IMR-90 (cell line): ENCODE measurements at regions not wholly inside any gene's neighbourhood (a gene's known extent, or its start where the extent isn't known, plus 50 kb on each side); places are given as distances from the start of the nearest gene placed in this dataset.

ENCODE experiments used
- ATAC-seq: fragments of 200-7000 bp; cut with Tn5 transposase; 2 replicates; pipeline ENCODE4 v1.9.1; 2020; ENCODE audit warnings: low read depth, mild to moderate bottlenecking, moderate library complexity
- BruUV-seq: library from RNA; stranded (reverse); fragments of 400-500 nt; replicated peaks from 2 replicates; lab custom pipeline; 2021; lab: Mats Ljungman, UMichigan
- CTCF ChIA-PET: fragments of 300-600 bp; formaldehyde crosslinking; extraction: SDS; loops from one replicate; lab custom pipeline; 2021; ENCODE audit warnings: antibody characterized with exemption; lab: Yijun Ruan, JAX
- POLR2A ChIA-PET: fragments of 300-600 bp; sonication (Branson Sonifier 250); formaldehyde crosslinking; loops from one replicate; lab custom pipeline; 2022; ENCODE audit warnings: antibody characterized with exemption; ENCODE audit not compliant: unreplicated experiment; lab: Charles Lee
- DNase-seq: peaks from one replicate; pipeline ENCODE4 v3.0.0; 2013
- H2AFZ ChIP-seq: replicated peaks from 2 replicates; pipeline ENCODE3; 2013; ENCODE audit warnings: low read length, mild to moderate bottlenecking; ENCODE audit not compliant: poor library complexity
- H2AK5ac ChIP-seq: 2 replicates; pipeline ENCODE4 v1.6.1; 2013; ENCODE audit warnings: low read depth, low read length, inconsistent platforms
- H2AK9ac ChIP-seq: replicated peaks from 2 replicates; pipeline ENCODE3; 2013; ENCODE audit warnings: mild to moderate bottlenecking, low read depth, low read length, moderate library complexity; ENCODE audit not compliant: poor library complexity
- H2BK120ac ChIP-seq: 2 replicates; pipeline ENCODE4 v1.6.1; 2013; ENCODE audit warnings: low read depth, low read length, inconsistent platforms
- H2BK15ac ChIP-seq: 3 replicates; pipeline ENCODE4 v1.6.1; 2013; ENCODE audit warnings: low read depth, low read length, inconsistent platforms
- H2BK20ac ChIP-seq: 2 replicates; pipeline ENCODE4 v1.6.1; 2013; ENCODE audit warnings: low read depth, mild to moderate bottlenecking, inconsistent platforms, low read length, moderate library complexity
- H2BK5ac ChIP-seq: 2 replicates; pipeline ENCODE4 v1.6.1; 2013; ENCODE audit warnings: mild to moderate bottlenecking, low read depth, low read length, inconsistent platforms; ENCODE audit not compliant: poor library complexity, severe bottlenecking
- H3K14ac ChIP-seq: replicated peaks from 2 replicates; pipeline ENCODE4 v1.6.1; 2013; ENCODE audit warnings: low read depth, low read length, inconsistent platforms
- H3K18ac ChIP-seq: 2 replicates; pipeline ENCODE4 v1.6.1; 2013; ENCODE audit warnings: low read depth, low read length, control low read depth
- H3K23ac ChIP-seq: 2 replicates; pipeline ENCODE4 v1.6.1; 2013; ENCODE audit warnings: low read depth, low read length, inconsistent platforms
- H3K27ac ChIP-seq: 2 replicates; pipeline ENCODE4 v1.5.1; 2013; ENCODE audit warnings: mild to moderate bottlenecking, control low read depth, low read length; ENCODE audit not compliant: insufficient read depth
- H3K27me3 ChIP-seq: 2 replicates; pipeline ENCODE4 v1.6.1; 2013; ENCODE audit warnings: low read length; ENCODE audit not compliant: control insufficient read depth, insufficient read depth
- H3K36me3 ChIP-seq: 2 replicates; pipeline ENCODE4 v1.6.1; 2013; ENCODE audit warnings: low read length, mixed read lengths; ENCODE audit not compliant: control insufficient read depth, insufficient read depth
- H3K4ac ChIP-seq: 2 replicates; pipeline ENCODE4 v1.6.1; 2013; ENCODE audit warnings: low read depth, low read length, inconsistent platforms
- H3K4me1 ChIP-seq: 2 replicates; pipeline ENCODE4 v1.6.1; 2013; ENCODE audit warnings: low read length, mixed read lengths; ENCODE audit not compliant: control insufficient read depth, insufficient read depth
- H3K4me2 ChIP-seq: 2 replicates; pipeline ENCODE4 v1.6.1; 2013; ENCODE audit warnings: low read depth, mild to moderate bottlenecking, control low read depth, low read length, moderate library complexity
- H3K4me3 ChIP-seq: 2 replicates; pipeline ENCODE4 v1.5.1; 2013; ENCODE audit warnings: low read depth, mild to moderate bottlenecking, control low read depth, low read length, moderate library complexity; ENCODE audit not compliant: insufficient read depth
- H3K56ac ChIP-seq: 2 replicates; pipeline ENCODE4 v1.6.1; 2013; ENCODE audit warnings: low read length, inconsistent platforms; ENCODE audit not compliant: insufficient read depth; ENCODE audit errors: extremely low read depth
- H3K79me1 ChIP-seq, 2 experiments: 2 replicates each; pipeline ENCODE4 v1.6.1; 2013; ENCODE audit warnings: low read length in 2 of 2, inconsistent platforms in 1 of 2, low read depth in 1 of 2
- H3K9ac ChIP-seq: 2 replicates; pipeline ENCODE4 v1.6.1; 2013; ENCODE audit warnings: low read depth, low read length, control low read depth
- H3K9me1 ChIP-seq: 2 replicates; pipeline ENCODE4 v1.6.1; 2013; ENCODE audit warnings: low read length, inconsistent platforms; ENCODE audit not compliant: insufficient read depth
- H3K9me3 ChIP-seq: 2 replicates; pipeline ENCODE4 v1.6.1; 2013; ENCODE audit warnings: low read length; ENCODE audit not compliant: control insufficient read depth, insufficient read depth
- H4K20me1 ChIP-seq: 2 replicates; pipeline ENCODE4 v1.6.1; 2013; ENCODE audit warnings: low read length, inconsistent platforms; ENCODE audit not compliant: insufficient read depth
- H4K5ac ChIP-seq: 2 replicates; pipeline ENCODE4 v1.6.1; 2013; ENCODE audit warnings: mild to moderate bottlenecking, low read depth, low read length, control low read depth
- H4K8ac ChIP-seq, 2 experiments: 2 replicates each; pipeline ENCODE4 v1.6.1; 2013; ENCODE audit warnings: low read depth in 2 of 2, low read length in 2 of 2, control low read depth in 1 of 2, inconsistent platforms in 1 of 2
- H4K91ac ChIP-seq: 2 replicates; pipeline ENCODE4 v1.6.1; 2013; ENCODE audit warnings: low read depth, low read length, inconsistent platforms; ENCODE audit not compliant: insufficient read depth
- BHLHE40 ChIP-seq: fragments of 150-350 bp; IDR thresholded peaks from 2 replicates; pipeline ENCODE4 v1.6.1; 2016; ENCODE audit warnings: mild to moderate bottlenecking, low read depth, low read length
- CEBPB ChIP-seq: IDR thresholded peaks from 2 replicates; pipeline ENCODE4 v1.6.1; 2012; ENCODE audit warnings: low read depth, low read length, improper control_type of control experiment
- CHD1 ChIP-seq: IDR thresholded peaks from 2 replicates; pipeline ENCODE4 v1.6.1; 2012; ENCODE audit warnings: low read depth, low read length, improper control_type of control experiment
- CTCF ChIP-seq: conservative IDR thresholded peaks from 2 replicates; pipeline ENCODE4 v1.5.1; 2012; ENCODE audit warnings: mild to moderate bottlenecking, low read depth, low read length, improper control_type of control experiment
- MAFK ChIP-seq: IDR thresholded peaks from 2 replicates; pipeline ENCODE4 v1.6.1; 2012; ENCODE audit warnings: low read depth, low read length, improper control_type of control experiment
- MXI1 ChIP-seq: IDR thresholded peaks from 2 replicates; pipeline ENCODE4 v1.6.1; 2012; ENCODE audit warnings: low read depth, mild to moderate bottlenecking, low read length, moderate library complexity, borderline replicate concordance
- NFE2L2 ChIP-seq: fragments of 150-350 bp; IDR thresholded peaks from 2 replicates; pipeline ENCODE4 v1.6.1; 2016; ENCODE audit warnings: low read depth, mild to moderate bottlenecking, low read length
- POLR2A ChIP-seq: IDR thresholded peaks from 2 replicates; pipeline ENCODE4 v1.6.1; 2012; ENCODE audit warnings: mild to moderate bottlenecking, low read depth, low read length
- RAD21 ChIP-seq: IDR thresholded peaks from 2 replicates; pipeline ENCODE4 v1.6.1; 2012; ENCODE audit warnings: low read length, improper control_type of control experiment
- RCOR1 ChIP-seq: IDR thresholded peaks from 2 replicates; pipeline ENCODE4 v1.6.1; 2012; ENCODE audit warnings: mild to moderate bottlenecking, low read length, improper control_type of control experiment; ENCODE audit not compliant: insufficient replicate concordance
- RFX5 ChIP-seq: IDR thresholded peaks from 2 replicates; pipeline ENCODE4 v1.8.0; 2012; ENCODE audit warnings: low read depth, mild to moderate bottlenecking, low read length, moderate library complexity
- SMC3 ChIP-seq: fragments of 150-350 bp; IDR thresholded peaks from 2 replicates; pipeline ENCODE4 v1.6.1; 2016; ENCODE audit warnings: low read depth, mild to moderate bottlenecking, antibody characterized with exemption, low read length, moderate library complexity
- USF2 ChIP-seq: fragments of 150-350 bp; IDR thresholded peaks from 2 replicates; pipeline ENCODE4 v1.6.1; 2017; ENCODE audit warnings: mild to moderate bottlenecking, antibody characterized with exemption, low read length, low read depth
- WGBS, 2 experiments: methylation state at CpG; one replicate each; pipeline versions ENCODE4 v1.1.5 to v1.1.7; 2013; ENCODE audit warnings: missing lambda C conversion rate in 2 of 2; ENCODE audit not compliant: insufficient read length in 1 of 2; ENCODE audit errors: extremely low coverage in 2 of 2; 5-methylcytosine and 5-hydroxymethylcytosine counted together
- dilution Hi-C: fragments of 300-500 bp; cut with HindIII; formaldehyde crosslinking; loops from one replicate; pipeline ENCODE4 v1.14.3; 2018; ENCODE audit warnings: low sequenced_read_pairs; ENCODE audit not compliant: unreplicated experiment
- in situ Hi-C: fragments of 300-500 bp; cut with MboI; formaldehyde crosslinking; loops from 3 replicates; pipeline ENCODE4 v1.14.3; 2019; ENCODE audit warnings: low sequenced_read_pairs, inconsistent platforms, mixed read lengths
- intact Hi-C: fragments of 100-400 bp; cut with micrococcal nuclease; formaldehyde crosslinking; loops from 2 replicates; pipeline ENCODE4 v1.10.0; 2022
- TF ChIP-seq, protein P1 (sequence below): fragments of 150-350 bp; IDR thresholded peaks from 2 replicates; pipeline ENCODE4 v1.6.1; 2016; ENCODE audit warnings: low read depth, mild to moderate bottlenecking, low read length, moderate library complexity, borderline replicate concordance

GRCh38 chr12:86826051-86826450 lies 569.9 kb upstream of the MGAT4C start:
- no peaks in the 10 kb centered on the region for H3K9me1 ChIP-seq
- no peaks in the 10 kb centered on the region for H3K4me1 ChIP-seq
- H3K9me3 ChIP-seq, result no peaks in the 10 kb centered on the region
- H4K5ac ChIP-seq, result no peak overlapping the region
- no peak overlapping the region for H3K4me2 ChIP-seq
- no peak overlapping the region for H3K56ac ChIP-seq
- H2AFZ ChIP-seq, result no peak overlapping the region
- H3K27ac ChIP-seq, result no peak overlapping the region
- POLR2A ChIA-PET, result no interaction called here
- no CpG with 5 or more reads among the region's 2 CpGs for WGBS, 2 experiments
- H3K4me3 ChIP-seq, result no peak overlapping the region
- H3K14ac ChIP-seq, result no peak overlapping the region
- H4K91ac ChIP-seq, result no peak overlapping the region
- H2BK5ac ChIP-seq, result no peak overlapping the region
- CTCF ChIA-PET, result interaction anchor here (0.7 kb wide), 1 partner anchor 1592 kb away, joined by 3 read pairs; no protein-coding TSS in a partner anchor
- no peaks in the 10 kb centered on the region for H3K27me3 ChIP-seq
- intact Hi-C loops, result no loop called here
- H3K18ac ChIP-seq, result no peak overlapping the region
- no peak overlapping the region for H3K4ac ChIP-seq
- no peaks in the 10 kb centered on the region for H4K20me1 ChIP-seq
- dilution Hi-C loops, result no loop called here
- no peak overlapping the region for H2BK120ac ChIP-seq
- no peak overlapping the region for H2BK15ac ChIP-seq
- no TSS peak for BruUV-seq
- in situ Hi-C loops, result no loop called here
- no peak overlapping the region for H2AK5ac ChIP-seq
- no peak overlapping the region for H2BK20ac ChIP-seq
- ATAC-seq, result no peak
- DNase-seq, result no peak
- H4K8ac ChIP-seq, result no peak overlapping the region
- no peak overlapping the region for H3K9ac ChIP-seq
- H3K36me3 ChIP-seq, result no peaks in the 10 kb centered on the region
- no peaks in the 10 kb centered on the region for H3K79me1 ChIP-seq
- TF ChIP-seq RAD21, result no peak
- no peak for TF ChIP-seq MXI1
- no peak for TF ChIP-seq NFE2L2
- TF ChIP-seq, protein P1, sequence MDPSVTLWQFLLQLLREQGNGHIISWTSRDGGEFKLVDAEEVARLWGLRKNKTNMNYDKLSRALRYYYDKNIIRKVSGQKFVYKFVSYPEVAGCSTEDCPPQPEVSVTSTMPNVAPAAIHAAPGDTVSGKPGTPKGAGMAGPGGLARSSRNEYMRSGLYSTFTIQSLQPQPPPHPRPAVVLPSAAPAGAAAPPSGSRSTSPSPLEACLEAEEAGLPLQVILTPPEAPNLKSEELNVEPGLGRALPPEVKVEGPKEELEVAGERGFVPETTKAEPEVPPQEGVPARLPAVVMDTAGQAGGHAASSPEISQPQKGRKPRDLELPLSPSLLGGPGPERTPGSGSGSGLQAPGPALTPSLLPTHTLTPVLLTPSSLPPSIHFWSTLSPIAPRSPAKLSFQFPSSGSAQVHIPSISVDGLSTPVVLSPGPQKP, result no peak
- no peak for TF ChIP-seq POLR2A
- no peak for TF ChIP-seq BHLHE40
- TF ChIP-seq SMC3, result no peak
- no peak for TF ChIP-seq CHD1
- TF ChIP-seq RCOR1, result no peak
- TF ChIP-seq USF2, result no peak
- TF ChIP-seq CTCF, result no peak
- TF ChIP-seq RFX5, result no peak
- no peak for TF ChIP-seq CEBPB
- no peak for TF ChIP-seq MAFK
- H3K23ac ChIP-seq, result no peak overlapping the region
- no peak overlapping the region for H2AK9ac ChIP-seq
